ENCODE measurements at regions not wholly inside any gene's neighbourhood (a gene's known extent, or its start where the extent isn't known, plus 50 kb on each side); places are given as distances from the start of the nearest gene placed in this dataset.
A peak's percentile ranks its signal among the peaks of the same experiment; 100 is the strongest.

GRCh38 chr5:111645303-111645838, 111.6 kb downstream of the NREP start:
- DNase-seq = no peak
- H3K4me1 ChIP-seq (ENCODE audit: control insufficient read depth in 5 of 5, insufficient read depth in 5 of 5, low read length in 5 of 5) = peaks cover 0 to 10% (median 3%) of the 10 kb centered on the region in 5 donors
- no peak for TF ChIP-seq CTCF (IDR thresholded peaks at IDR 0.05; ENCODE audit: control extremely low read depth, extremely low read depth)
- no peaks in the 10 kb centered on the region for H3K27me3 ChIP-seq (ENCODE audit: control insufficient read depth in 3 of 3, insufficient read depth in 3 of 3, low read length in 2 of 3)
- H3K27ac ChIP-seq (ENCODE audit: low read depth in 1 of 2, low read length in 1 of 2) = no peak overlapping the region
- ATAC-seq (ENCODE audit: insufficient read depth, low FRiP score) = no peak
- no peak overlapping the region for H3K4me3 ChIP-seq
- no peak overlapping the region for H3K9ac ChIP-seq (ENCODE audit: insufficient read depth in 1 of 2, low read length in 2 of 2)
- H3K36me3 ChIP-seq (ENCODE audit: control insufficient read depth in 4 of 4, insufficient read depth in 4 of 4, low read length in 4 of 4) = no peaks in the 10 kb centered on the region
- H3K9me3 ChIP-seq (ENCODE audit: control insufficient read depth in 4 of 4, insufficient read depth in 3 of 4, low read length in 3 of 4) = no peaks in the 10 kb centered on the region
- 87 to 88% methylated on average over 6 of the region's 6 CpGs for WGBS, 2 donors

- Histone ChIP-seq H3K9me3 (ENCODE audit: control insufficient read depth in 4 of 4, insufficient read depth in 3 of 4, low read length in 3 of 4) (peaks cover 0 to 4% (median under 1%) of the 10 kb centered on the region in 4 donors), H3K9ac (ENCODE audit: insufficient read depth in 1 of 2, low read length in 2 of 2) (no peak overlapping the region), H3K4me3 (no peak overlapping the region), H3K4me1 (ENCODE audit: control insufficient read depth in 5 of 5, insufficient read depth in 5 of 5, low read length in 5 of 5) (peaks cover 0 to 10% (median 2%) of the 10 kb centered on the region in 5 donors), H3K27ac (ENCODE audit: low read depth in 1 of 2, low read length in 1 of 2) (no peak overlapping the region), H3K36me3 (ENCODE audit: control insufficient read depth in 4 of 4, insufficient read depth in 4 of 4, low read length in 4 of 4) (no peaks in the 10 kb centered on the region), H3K27me3 (ENCODE audit: control insufficient read depth in 3 of 3, insufficient read depth in 3 of 3, low read length in 2 of 3) (no peaks in the 10 kb centered on the region)
- 61 to 78% methylated on average over 2 of the region's 2 CpGs for WGBS, 2 donors
- no peak for TF ChIP-seq CTCF (IDR thresholded peaks at IDR 0.05; ENCODE audit: control extremely low read depth, extremely low read depth)
- DNase-seq = peak in 1 of 3 donors; percentile 18
- ATAC-seq (ENCODE audit: insufficient read depth, low FRiP score) = no peak
These were observed 113.5 kb downstream of the NREP start for GRCh38 chr5:111643499-111643898.

GRCh38 chr5:111641533-111642233, 115.3 kb downstream of the NREP start:
- Histone ChIP-seq H3K27ac (ENCODE audit: low read depth in 1 of 2, low read length in 1 of 2) (no peak overlapping the region), H3K9ac (ENCODE audit: insufficient read depth in 1 of 2, low read length in 2 of 2) (no peak overlapping the region), H3K36me3 (ENCODE audit: control insufficient read depth in 4 of 4, insufficient read depth in 4 of 4, low read length in 4 of 4) (no peaks in the 10 kb centered on the region), H3K27me3 (ENCODE audit: control insufficient read depth in 3 of 3, insufficient read depth in 3 of 3, low read length in 2 of 3) (no peaks in the 10 kb centered on the region), H3K4me3 (no peak overlapping the region), H3K9me3 (ENCODE audit: control insufficient read depth in 4 of 4, insufficient read depth in 3 of 4, low read length in 3 of 4) (peaks cover 0 to 6% (median 4%) of the 10 kb centered on the region in 4 donors), H3K4me1 (ENCODE audit: control insufficient read depth in 5 of 5, insufficient read depth in 5 of 5, low read length in 5 of 5) (peaks cover 0 to 14% (median 5%) of the 10 kb centered on the region in 5 donors)
- DNase-seq = peak in 2 of 3 donors; percentile 48 to 71
- 69 to 85% methylated on average over 4 of the region's 4 CpGs for WGBS, 2 donors
- no peak for ATAC-seq (ENCODE audit: insufficient read depth, low FRiP score)
- TF ChIP-seq CTCF (IDR thresholded peaks at IDR 0.05; ENCODE audit: control extremely low read depth, extremely low read depth) = no peak

All from lung (tissue), 11 donors.